Activated T-helper 1 cell treated with anti-CD3 and anti-CD28 coated beads, Interleukin-12 subunit alpha, Interleukin-12 subunit beta, Interleukin-2, Interleukin-4 antibody, amounts not matched to agents 30 ng/mL and 10 ng/mL and 1 ng/mL, durations not matched to agents 14 hours and 24 hours and 36 hours (primary cell): ENCODE measurements at regions not wholly inside any gene's neighbourhood (a gene's known extent, or its start where the extent isn't known, plus 50 kb on each side); places are given as distances from the start of the nearest gene placed in this dataset.

Source experiments
- DNase-seq: peaks from one replicate; pipeline ENCODE4 v3.0.0; 2021; ENCODE audit warnings: low spot score
- H3K27ac Mint-ChIP-seq: one replicate; pipeline ENCODE4 v1.8.0; 2021; ENCODE audit warnings: mild to moderate bottlenecking, mixed read lengths
- H3K27me3 Mint-ChIP-seq: one replicate; pipeline ENCODE4 v1.8.0; 2022; ENCODE audit warnings: mild to moderate bottlenecking, moderate library complexity, mixed read lengths; ENCODE audit not compliant: insufficient read depth
- H3K36me3 Mint-ChIP-seq: one replicate; pipeline ENCODE4 v1.8.0; 2021; ENCODE audit warnings: low read depth, mixed read lengths
- H3K4me1 Mint-ChIP-seq: one replicate; pipeline ENCODE4 v1.8.0; 2021; ENCODE audit warnings: low read depth, mixed read lengths
- H3K4me3 Mint-ChIP-seq: one replicate; pipeline ENCODE4 v1.8.0; 2021; ENCODE audit warnings: mild to moderate bottlenecking, moderate library complexity, mixed read lengths
- H3K9me3 Mint-ChIP-seq: one replicate; pipeline ENCODE4 v1.8.0; 2021; ENCODE audit warnings: mixed read lengths
- intact Hi-C: fragments of 100-400 bp; cut with micrococcal nuclease; formaldehyde crosslinking; loops from one replicate; pipeline ENCODE4 v1.15.1; 2024

GRCh38 chr2:48170281-48170680 lies 144.2 kb upstream of the FOXN2 start:
- H3K36me3 Mint-ChIP-seq = no peaks in the 10 kb centered on the region
- no peak overlapping the region for H3K4me3 Mint-ChIP-seq
- no peak for DNase-seq
- peaks cover 15% of the 10 kb centered on the region for H3K9me3 Mint-ChIP-seq
- H3K4me1 Mint-ChIP-seq = no peaks in the 10 kb centered on the region
- intact Hi-C loops = no loop called here
- peaks cover 4% of the 10 kb centered on the region for H3K27me3 Mint-ChIP-seq
- no peak overlapping the region for H3K27ac Mint-ChIP-seq

- Mint-ChIP-seq H3K4me3 (no peak overlapping the region), H3K9me3 (no peaks in the 10 kb centered on the region), H3K27me3 (peaks cover 4% of the 10 kb centered on the region), H3K4me1 (no peaks in the 10 kb centered on the region), H3K27ac (no peak overlapping the region), H3K36me3 (no peaks in the 10 kb centered on the region)
- intact Hi-C loops = no loop called here
- DNase-seq = no peak
Observed at GRCh38 chr2:48173141-48173540, 141.3 kb upstream of the FOXN2 start.

- intact Hi-C loops = no loop called here
- DNase-seq = no peak
- H3K9me3 Mint-ChIP-seq = no peaks in the 10 kb centered on the region
- H3K27me3 Mint-ChIP-seq = peaks cover 6% of the 10 kb centered on the region
- H3K27ac Mint-ChIP-seq = no peak overlapping the region
- no peaks in the 10 kb centered on the region for H3K4me1 Mint-ChIP-seq
- no peaks in the 10 kb centered on the region for H3K36me3 Mint-ChIP-seq
- H3K4me3 Mint-ChIP-seq = no peak overlapping the region
Observed at GRCh38 chr2:48174503-48174902, 140.0 kb upstream of the FOXN2 start.

- intact Hi-C loops = no loop called here
Observed at GRCh38 chr2:48175254-48175653, 139.2 kb upstream of the FOXN2 start.

GRCh38 chr2:48175656-48176055 lies 138.8 kb upstream of the FOXN2 start:
- H3K4me3 Mint-ChIP-seq = no peak overlapping the region
- H3K27ac Mint-ChIP-seq = no peak overlapping the region
- H3K36me3 Mint-ChIP-seq = no peaks in the 10 kb centered on the region
- intact Hi-C loops = no loop called here
- no peaks in the 10 kb centered on the region for H3K4me1 Mint-ChIP-seq
- peaks cover 6% of the 10 kb centered on the region for H3K27me3 Mint-ChIP-seq
- no peak for DNase-seq
- H3K9me3 Mint-ChIP-seq = no peaks in the 10 kb centered on the region

More at GRCh38 chr2:48175254-48175653, 139.2 kb upstream of the FOXN2 start:
- no peak overlapping the region for H3K4me3 Mint-ChIP-seq
- no peaks in the 10 kb centered on the region for H3K9me3 Mint-ChIP-seq
- no peaks in the 10 kb centered on the region for H3K36me3 Mint-ChIP-seq
- no peak for DNase-seq
- H3K27ac Mint-ChIP-seq = no peak overlapping the region
- no peaks in the 10 kb centered on the region for H3K4me1 Mint-ChIP-seq
- H3K27me3 Mint-ChIP-seq = peaks cover 6% of the 10 kb centered on the region

GRCh38 chr2:48176876-48177275 lies 137.6 kb upstream of the FOXN2 start:
- Mint-ChIP-seq H3K36me3 (no peaks in the 10 kb centered on the region), H3K27ac (no peak overlapping the region)

GRCh38 chr2:48178611-48179010 lies 135.9 kb upstream of the FOXN2 start:
- DNase-seq = no peak
- Mint-ChIP-seq H3K4me3 (no peak overlapping the region), H3K27ac (no peak overlapping the region), H3K9me3 (no peaks in the 10 kb centered on the region), H3K27me3 (peaks cover 6% of the 10 kb centered on the region), H3K4me1 (no peaks in the 10 kb centered on the region), H3K36me3 (no peaks in the 10 kb centered on the region)
- intact Hi-C loops = no loop called here

More at GRCh38 chr2:48176876-48177275, 137.6 kb upstream of the FOXN2 start:
- Mint-ChIP-seq H3K4me1 (no peaks in the 10 kb centered on the region), H3K4me3 (no peak overlapping the region), H3K9me3 (no peaks in the 10 kb centered on the region), H3K27me3 (peaks cover 6% of the 10 kb centered on the region)
- intact Hi-C loops = no loop called here
- DNase-seq = no peak

GRCh38 chr2:48180557-48180956 lies 133.9 kb upstream of the FOXN2 start:
- H3K36me3 Mint-ChIP-seq = no peaks in the 10 kb centered on the region
- H3K27ac Mint-ChIP-seq = no peak overlapping the region
- H3K4me3 Mint-ChIP-seq = no peak overlapping the region
- DNase-seq = no peak
- intact Hi-C loops = no loop called here
- H3K9me3 Mint-ChIP-seq = no peaks in the 10 kb centered on the region
- peaks cover 4% of the 10 kb centered on the region for H3K27me3 Mint-ChIP-seq
- H3K4me1 Mint-ChIP-seq = no peaks in the 10 kb centered on the region

- Mint-ChIP-seq H3K9me3 (no peaks in the 10 kb centered on the region), H3K4me1 (no peaks in the 10 kb centered on the region), H3K4me3 (no peak overlapping the region), H3K27me3 (peaks cover 5% of the 10 kb centered on the region), H3K27ac (no peak overlapping the region), H3K36me3 (no peaks in the 10 kb centered on the region)
- no peak for DNase-seq
- intact Hi-C loops = no loop called here
Observed at GRCh38 chr2:48183276-48183675, 131.2 kb upstream of the FOXN2 start.

- DNase-seq = no peak
- no peaks in the 10 kb centered on the region for H3K4me1 Mint-ChIP-seq
- H3K27ac Mint-ChIP-seq = no peak overlapping the region
- intact Hi-C loops = no loop called here
- H3K36me3 Mint-ChIP-seq = no peaks in the 10 kb centered on the region
- no peaks in the 10 kb centered on the region for H3K9me3 Mint-ChIP-seq
- H3K27me3 Mint-ChIP-seq = peaks cover 3% of the 10 kb centered on the region
- no peak overlapping the region for H3K4me3 Mint-ChIP-seq
Observed at GRCh38 chr2:48183991-48184390, 130.5 kb upstream of the FOXN2 start.

- intact Hi-C loops = no loop called here
- H3K36me3 Mint-ChIP-seq = no peaks in the 10 kb centered on the region
- H3K9me3 Mint-ChIP-seq = no peaks in the 10 kb centered on the region
- DNase-seq = no peak
- no peak overlapping the region for H3K27ac Mint-ChIP-seq
- H3K27me3 Mint-ChIP-seq = peaks cover 3% of the 10 kb centered on the region
- H3K4me1 Mint-ChIP-seq = no peaks in the 10 kb centered on the region
- no peak overlapping the region for H3K4me3 Mint-ChIP-seq
Observed at GRCh38 chr2:48187503-48187902, 127.0 kb upstream of the FOXN2 start.

GRCh38 chr2:48189552-48190228 lies 124.8 kb upstream of the FOXN2 start:
- no peaks in the 10 kb centered on the region for H3K4me1 Mint-ChIP-seq
- no peak overlapping the region for H3K27ac Mint-ChIP-seq
- no peaks in the 10 kb centered on the region for H3K36me3 Mint-ChIP-seq
- H3K4me3 Mint-ChIP-seq = no peak overlapping the region
- intact Hi-C loops = no loop called here
- no peak for DNase-seq
- peaks cover 6% of the 10 kb centered on the region for H3K27me3 Mint-ChIP-seq
- H3K9me3 Mint-ChIP-seq = no peaks in the 10 kb centered on the region

GRCh38 chr2:48190230-48190629 lies 124.3 kb upstream of the FOXN2 start:
- Mint-ChIP-seq H3K27me3 (peaks cover 6% of the 10 kb centered on the region), H3K9me3 (no peaks in the 10 kb centered on the region), H3K4me3 (no peak overlapping the region), H3K36me3 (no peaks in the 10 kb centered on the region), H3K27ac (no peak overlapping the region), H3K4me1 (no peaks in the 10 kb centered on the region)
- no peak for DNase-seq
- intact Hi-C loops = no loop called here

GRCh38 chr2:48194641-48195040 lies 119.8 kb upstream of the FOXN2 start:
- no peaks in the 10 kb centered on the region for H3K36me3 Mint-ChIP-seq
- intact Hi-C loops = no loop called here
- H3K27ac Mint-ChIP-seq = no peak overlapping the region

More at GRCh38 chr2:48194641-48195040, 119.8 kb upstream of the FOXN2 start:
- Mint-ChIP-seq H3K4me3 (no peak overlapping the region), H3K9me3 (no peaks in the 10 kb centered on the region), H3K27me3 (peaks cover 2% of the 10 kb centered on the region), H3K4me1 (no peaks in the 10 kb centered on the region)
- no peak for DNase-seq
